CD4-positive, alpha-beta T cell (primary cell): ENCODE measurements at regions not wholly inside any gene's neighbourhood (a gene's known extent, or its start where the extent isn't known, plus 50 kb on each side); places are given as distances from the start of the nearest gene placed in this dataset.

Source experiments
- ATAC-seq: fragments of 200-7000 bp; cut with Tn5 transposase; one replicate; pipeline ENCODE4 v1.10.0; 2022; ENCODE audit warnings: mild to moderate bottlenecking; ENCODE audit not compliant: poor library complexity
- CTCF ChIA-PET: fragments of 350-600 bp; sonication (Branson Sonifier 250); formaldehyde crosslinking; loops from one replicate; lab custom pipeline; 2021; ENCODE audit warnings: antibody characterized with exemption, inconsistent platforms; lab: Charles Lee
- POLR2A ChIA-PET: fragments of 350-600 bp; sonication (Branson Sonifier 250); formaldehyde crosslinking; loops from one replicate; lab custom pipeline; 2021; ENCODE audit warnings: antibody characterized with exemption, inconsistent platforms; lab: Charles Lee
- DNase-seq, 14 experiments: peaks; one replicate each; pipeline ENCODE4 v3.0.0-alpha.2; 2013 to 2020; ENCODE audit warnings: mixed read lengths in 2 of 14
- H3K27ac ChIP-seq, 2 donors: one replicate each; pipeline versions ENCODE4 v1.5.1 to v1.7.0; 2013; ENCODE audit warnings: low read length in 2 of 2, low read depth in 1 of 2, mild to moderate bottlenecking in 1 of 2
- H3K27me3 ChIP-seq, 2 experiments: 1 replicate in 1 of 2; 2 replicates in 1 of 2; pipeline versions ENCODE4 v1.6.1 to v1.7.0; 2013; ENCODE audit warnings: low read length in 2 of 2, control low read depth in 1 of 2, mild to moderate bottlenecking in 1 of 2, moderate library complexity in 1 of 2; ENCODE audit not compliant: insufficient read depth in 2 of 2, control insufficient read depth in 1 of 2
- H3K36me3 ChIP-seq: one replicate; pipeline ENCODE4 v1.6.1; 2013; ENCODE audit warnings: low read length, control low read depth; ENCODE audit not compliant: insufficient read depth
- H3K4me1 ChIP-seq: one replicate; pipeline ENCODE4 v1.6.1; 2013; ENCODE audit warnings: low read length, control low read depth; ENCODE audit not compliant: insufficient read depth
- H3K4me3 ChIP-seq: one replicate; pipeline ENCODE4 v1.5.1; 2013; ENCODE audit warnings: mild to moderate bottlenecking, low read length, moderate library complexity
- H3K9me3 ChIP-seq, 2 experiments: 1 replicate in 1 of 2; 2 replicates in 1 of 2; pipeline versions ENCODE4 v1.6.1 to v1.7.0; 2013; ENCODE audit warnings: low read length in 2 of 2, mild to moderate bottlenecking in 2 of 2, control low read depth in 1 of 2, moderate library complexity in 1 of 2; ENCODE audit not compliant: control insufficient read depth in 1 of 2, insufficient read depth in 1 of 2
- H3K27ac Mint-ChIP-seq: one replicate; pipeline ENCODE4 v1.8.0; 2020; ENCODE audit warnings: mixed read lengths
- H3K27me3 Mint-ChIP-seq: one replicate; pipeline ENCODE4 v1.8.0; 2021; ENCODE audit warnings: mixed read lengths
- H3K36me3 Mint-ChIP-seq: one replicate; pipeline ENCODE4 v1.8.0; 2021; ENCODE audit warnings: low read depth, mixed read lengths
- H3K4me1 Mint-ChIP-seq: one replicate; pipeline ENCODE4 v1.8.0; 2021; ENCODE audit warnings: low read depth, mixed read lengths
- H3K4me3 Mint-ChIP-seq: one replicate; pipeline ENCODE4 v1.8.0; 2020; ENCODE audit warnings: mild to moderate bottlenecking, mixed read lengths
- H3K9me3 Mint-ChIP-seq: one replicate; pipeline ENCODE4 v1.8.0; 2020; ENCODE audit warnings: mixed read lengths
- CTCF ChIP-seq: fragments of 200-600 bp; IDR thresholded peaks from one replicate; pipeline ENCODE4 v1.8.0; 2022; ENCODE audit warnings: antibody characterized with exemption, mild to moderate bottlenecking
- intact Hi-C, 2 experiments: fragments of 100-400 bp; cut with DNase I in 1 of 2; cut with micrococcal nuclease in 1 of 2; formaldehyde crosslinking; loops; one replicate each; pipeline versions ENCODE4 v1.15.1 to v1.9.0; 2023 to 2025; cut with DNase I, micrococcal nuclease

- no peaks in the 10 kb centered on the region for H3K4me1 ChIP-seq
These were observed 132.2 kb downstream of the IRF8 start for GRCh38 chr16:86031141-86031678.

GRCh38 chr16:86033016-86033474 lies 134.1 kb downstream of the IRF8 start:
- no peak for DNase-seq
- Mint-ChIP-seq H3K27me3 (peaks cover 9% of the 10 kb centered on the region), H3K4me1 (no peaks in the 10 kb centered on the region), H3K9me3 (no peaks in the 10 kb centered on the region), H3K36me3 (no peaks in the 10 kb centered on the region), H3K27ac (no peak overlapping the region), H3K4me3 (no peak overlapping the region)
- Histone ChIP-seq H3K4me1 (no peaks in the 10 kb centered on the region), H3K27ac (no peak overlapping the region), H3K9me3 (peaks cover 0 to 7% of the 10 kb centered on the region in 2 experiments), H3K36me3 (no peaks in the 10 kb centered on the region), H3K4me3 (no peak overlapping the region), H3K27me3 (peaks cover 0 to 2% of the 10 kb centered on the region in 2 experiments)
- ChIA-PET CTCF (no interaction called here), POLR2A (no interaction called here)
- no peak for TF ChIP-seq CTCF
- intact Hi-C loops, result no loop called here
- ATAC-seq, result no peak

More at GRCh38 chr16:86031141-86031678, 132.2 kb downstream of the IRF8 start:
- H3K27me3 ChIP-seq, result peaks cover 0 to 2% of the 10 kb centered on the region in 2 experiments
- H3K9me3 Mint-ChIP-seq, result no peaks in the 10 kb centered on the region
- no peaks in the 10 kb centered on the region for H3K36me3 Mint-ChIP-seq
- no peak overlapping the region for H3K4me3 ChIP-seq
- no peaks in the 10 kb centered on the region for H3K4me1 Mint-ChIP-seq
- H3K36me3 ChIP-seq, result no peaks in the 10 kb centered on the region
- peaks cover 0 to 10% of the 10 kb centered on the region in 2 experiments for H3K9me3 ChIP-seq
- ATAC-seq, result no peak
- POLR2A ChIA-PET, result no interaction called here
- peaks cover 13% of the 10 kb centered on the region for H3K27me3 Mint-ChIP-seq
- intact Hi-C loops, result no loop called here
- DNase-seq, result no peak
- TF ChIP-seq CTCF, result no peak
- H3K27ac ChIP-seq, result no peak overlapping the region
- CTCF ChIA-PET, result no interaction called here
- H3K4me3 Mint-ChIP-seq, result no peak overlapping the region
- no peak overlapping the region for H3K27ac Mint-ChIP-seq

- intact Hi-C loops, result no loop called here
- ATAC-seq (no peak), DNase-seq (no peak)
- Histone ChIP-seq H3K27ac (no peak overlapping the region), H3K4me3 (no peak overlapping the region), H3K27me3 (no peaks in the 10 kb centered on the region), H3K9me3 (peaks cover 0 to 5% of the 10 kb centered on the region in 2 experiments), H3K36me3 (no peaks in the 10 kb centered on the region), H3K4me1 (peaks cover 1% of the 10 kb centered on the region)
- ChIA-PET POLR2A (no interaction called here), CTCF (no interaction called here)
- Mint-ChIP-seq H3K4me3 (no peak overlapping the region), H3K27ac (no peak overlapping the region), H3K4me1 (no peaks in the 10 kb centered on the region), H3K27me3 (peaks cover 6% of the 10 kb centered on the region), H3K36me3 (no peaks in the 10 kb centered on the region), H3K9me3 (no peaks in the 10 kb centered on the region)
- TF ChIP-seq CTCF, result no peak
These were observed 135.0 kb downstream of the IRF8 start for GRCh38 chr16:86033971-86034370.
